Anterior cingulate cortex (tissue), 58 donors: ENCODE measurements at regions not wholly inside any gene's neighbourhood (a gene's known extent, or its start where the extent isn't known, plus 50 kb on each side); places are given as distances from the start of the nearest gene placed in this dataset.
"Not testable (repeated sequence)": the region's sequence is repeated elsewhere in the genome, so short reads cannot be mapped to it uniquely, and the experiment has no call there.

Experiments used
- DNase-seq, 58 donors: peaks; one replicate each; lab custom pipeline; 2025; lab: John Stamatoyannopoulos, UW

DNA sequence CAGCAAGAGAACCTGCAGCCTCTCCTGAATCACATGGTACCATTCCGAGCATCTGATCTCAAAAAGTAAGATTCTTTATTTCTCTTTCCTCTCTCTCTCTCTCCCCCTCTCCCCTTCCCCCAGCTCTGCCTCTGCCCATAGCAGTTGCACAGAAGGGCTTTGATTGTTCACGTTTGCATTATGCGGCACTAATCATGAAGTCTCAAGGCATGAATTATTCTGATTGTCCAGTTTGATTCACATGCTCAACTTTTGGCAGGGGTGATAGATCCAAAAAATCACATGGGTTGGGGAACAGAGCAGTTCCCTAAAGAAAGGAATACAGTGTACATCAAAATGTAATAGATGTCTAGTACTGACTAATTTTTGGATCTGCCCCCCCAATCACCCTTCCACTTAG, 380.0 kb upstream of the SOX9 start:
- peak in 4 of 58 donors; percentile 5 to 28 (median 24) for DNase-seq

DNA sequence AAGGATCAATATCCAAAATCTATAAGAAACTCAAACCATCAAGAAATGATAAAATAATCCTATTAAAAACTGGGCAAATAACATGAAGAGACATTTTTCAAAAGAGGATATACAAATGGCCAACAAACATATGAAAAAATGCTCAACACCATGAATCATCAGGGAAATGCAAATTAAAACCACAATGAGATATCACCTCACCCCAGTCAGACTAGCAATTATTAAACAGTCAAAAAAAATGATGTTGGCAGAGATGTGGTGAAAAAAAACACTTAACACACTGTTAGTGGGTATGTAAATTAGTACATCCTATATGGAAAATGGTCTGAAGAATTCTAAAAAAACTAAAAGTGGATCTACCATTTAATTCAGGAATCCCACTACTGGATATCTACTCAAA, 379.0 kb upstream of the SOX9 start:
- DNase-seq: no peak

DNA sequence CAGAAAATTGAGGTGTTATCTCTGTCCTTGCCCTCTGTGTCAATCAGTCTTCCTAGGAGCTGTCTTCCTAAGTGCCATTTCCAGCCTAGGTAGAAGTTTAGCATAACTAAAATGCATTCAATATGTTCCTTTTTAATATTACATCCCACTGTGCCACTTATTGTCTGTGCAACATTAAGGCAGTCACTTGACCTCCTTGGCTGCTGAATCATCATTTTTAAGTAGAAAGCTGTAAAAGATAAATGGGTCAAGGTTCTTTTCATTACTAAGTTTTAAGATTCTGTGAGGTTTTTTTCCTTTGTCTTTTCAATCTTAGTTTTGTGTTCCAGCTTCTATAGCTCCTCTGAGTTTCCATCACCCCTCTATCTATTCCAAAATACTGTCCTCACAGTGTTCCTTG, 371.9 kb upstream of the SOX9 start:
- no peak for DNase-seq

DNA sequence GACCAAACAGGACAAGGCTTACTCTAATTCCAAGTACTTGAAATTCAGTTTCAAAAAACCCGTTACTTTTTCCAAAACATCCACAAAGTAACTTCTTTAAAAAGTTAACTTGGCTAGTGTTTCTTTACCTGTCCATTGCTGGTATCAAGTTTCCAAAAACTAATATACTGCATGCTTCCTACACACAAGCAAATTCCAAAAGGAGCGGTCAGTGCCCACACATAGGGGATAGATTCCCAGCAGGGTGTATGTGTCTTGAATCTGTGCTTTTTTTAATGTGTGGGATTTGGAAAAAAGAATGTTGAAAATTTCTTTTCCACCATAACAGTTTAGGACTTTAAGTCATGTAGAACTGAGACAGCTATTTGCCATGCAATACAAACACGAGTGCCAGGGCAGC, 367.8 kb upstream of the SOX9 start:
- DNase-seq: no peak

DNA sequence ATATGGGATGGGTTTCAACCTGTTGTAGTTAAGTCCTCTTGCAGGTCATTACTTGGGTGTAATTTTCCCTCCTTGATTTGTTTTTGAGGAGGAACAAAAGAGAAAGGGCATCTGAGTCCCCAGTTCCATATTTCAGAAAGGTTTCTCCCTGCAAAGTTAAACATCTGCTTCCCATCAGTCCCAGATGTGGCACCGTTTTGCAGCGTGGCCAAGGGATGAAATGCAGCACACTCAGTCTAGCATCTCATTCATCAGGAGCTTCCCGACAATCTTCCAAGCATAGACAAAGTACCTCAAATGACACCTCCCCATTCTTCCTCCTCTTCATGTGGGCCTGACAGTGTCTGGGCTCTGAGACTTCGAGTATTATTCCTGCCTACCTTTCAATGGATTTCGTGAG, 363.7 kb upstream of the SOX9 start:
- DNase-seq: no peak

DNA sequence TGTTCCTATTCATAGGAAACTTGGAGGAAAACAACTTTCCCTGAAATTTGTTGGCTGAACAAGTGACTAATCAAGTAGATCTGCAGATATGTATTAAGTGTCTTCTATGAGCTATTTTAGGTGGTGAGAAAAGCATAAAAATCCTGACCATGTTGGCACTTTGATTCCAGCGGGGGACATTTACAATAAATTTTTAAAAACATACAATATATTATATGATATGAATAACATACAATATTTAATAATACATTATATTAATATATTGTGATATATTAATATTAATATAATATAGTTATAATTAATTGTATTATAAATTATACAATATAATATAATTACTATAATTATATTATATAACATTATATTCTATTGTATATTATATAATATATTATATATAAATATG, 362.9 kb upstream of the SOX9 start:
- DNase-seq: no peak

DNA sequence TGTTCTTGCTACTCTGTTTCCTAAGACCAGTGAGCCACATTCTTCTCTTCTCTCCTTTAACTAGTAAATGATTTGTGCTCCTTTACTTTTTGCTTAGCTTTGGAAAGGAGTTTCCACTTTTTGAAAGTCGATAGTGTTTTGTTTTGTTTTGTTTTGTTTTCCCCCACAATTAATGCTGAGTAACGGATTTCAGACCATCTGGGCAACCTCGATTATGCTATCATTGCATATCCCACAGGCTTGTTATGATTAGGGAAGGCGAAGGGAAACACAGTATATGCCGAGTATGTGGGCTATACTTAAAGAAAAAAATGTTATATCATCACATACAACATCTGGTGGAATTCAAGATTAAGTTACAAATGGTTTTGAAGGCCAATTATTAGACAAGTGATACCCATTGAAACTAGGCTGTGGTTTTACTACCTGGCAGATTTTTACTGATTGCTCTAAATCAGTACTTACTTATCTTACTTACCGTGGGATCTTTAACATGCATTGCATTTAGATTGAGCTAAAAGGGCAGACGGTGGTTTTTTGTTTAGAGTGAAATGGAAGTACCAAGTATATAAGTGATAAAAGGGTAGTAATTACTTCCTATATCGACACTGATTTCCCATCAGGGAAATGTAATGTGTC, 361.3 kb upstream of the SOX9 start:
- DNase-seq: no peak

DNA sequence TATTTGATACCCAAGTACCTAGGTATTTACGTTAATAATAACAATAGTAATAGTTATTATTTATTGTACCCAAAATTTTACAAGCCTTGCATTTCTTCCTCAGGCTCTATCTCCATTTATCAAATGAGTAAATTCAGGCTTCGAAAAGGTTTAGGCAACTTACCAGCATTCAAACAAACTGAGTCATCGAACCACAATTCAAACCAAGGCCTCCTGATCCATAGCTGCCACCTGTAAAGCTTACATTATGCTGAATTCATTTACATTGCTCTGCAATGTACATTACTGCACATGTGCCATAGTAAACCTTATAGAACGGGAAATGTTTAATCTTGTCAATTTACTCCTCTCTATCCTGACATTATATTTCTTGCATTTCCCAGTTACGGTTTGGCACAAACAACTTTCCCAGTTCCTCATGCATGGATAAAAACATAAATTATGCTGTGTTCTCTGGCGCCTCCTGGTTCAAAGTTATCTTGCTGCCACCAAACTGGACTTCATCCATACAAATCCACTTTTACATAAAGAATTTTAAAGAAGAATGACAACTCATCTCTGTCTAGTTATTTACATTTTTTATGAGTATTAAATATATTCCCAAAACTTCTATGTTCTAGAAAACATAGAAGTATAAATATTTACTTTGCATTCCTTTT, 360.6 kb upstream of the SOX9 start:
- no peak for DNase-seq

DNA sequence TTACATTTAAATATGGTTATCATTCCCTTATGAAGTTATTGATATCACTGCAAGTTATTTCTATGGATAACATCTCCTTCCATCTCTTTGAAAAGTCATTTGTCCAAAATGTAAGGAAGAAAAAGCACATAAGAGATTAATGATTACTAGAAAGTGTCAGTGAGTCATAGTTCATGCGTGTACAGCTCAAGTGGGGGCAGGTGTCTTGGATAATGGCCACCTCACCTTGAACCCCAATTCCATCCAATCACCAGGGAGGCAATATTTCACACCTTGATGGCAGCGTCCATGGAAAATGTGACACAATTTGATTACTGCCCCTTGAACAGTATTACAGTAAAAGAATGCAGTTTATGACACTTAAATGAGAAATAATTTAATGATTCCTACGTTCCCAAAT, 358.3 kb upstream of the SOX9 start:
- no peak for DNase-seq

DNA sequence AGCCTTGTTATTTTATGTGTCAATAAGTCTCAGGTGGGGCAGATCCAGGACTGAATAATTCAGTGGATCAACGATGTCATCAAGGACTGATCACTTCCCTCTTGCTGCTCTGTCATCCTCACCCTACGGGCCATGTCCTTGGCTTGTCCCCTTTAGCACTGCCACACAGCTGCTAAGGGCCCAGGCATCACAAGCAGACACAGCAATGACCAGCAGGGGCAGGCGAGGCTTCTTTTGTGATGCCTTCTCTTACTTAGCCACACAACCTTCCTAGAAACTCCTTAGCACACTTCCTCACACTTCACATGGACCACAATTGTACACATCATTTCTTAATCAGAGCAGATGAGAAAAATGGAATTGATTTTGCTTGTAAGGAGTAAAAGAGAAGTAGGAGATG, 356.3 kb upstream of the SOX9 start:
- DNase-seq: peak in 3 of 58 donors; percentile 0 to 10 (median 2)

DNA sequence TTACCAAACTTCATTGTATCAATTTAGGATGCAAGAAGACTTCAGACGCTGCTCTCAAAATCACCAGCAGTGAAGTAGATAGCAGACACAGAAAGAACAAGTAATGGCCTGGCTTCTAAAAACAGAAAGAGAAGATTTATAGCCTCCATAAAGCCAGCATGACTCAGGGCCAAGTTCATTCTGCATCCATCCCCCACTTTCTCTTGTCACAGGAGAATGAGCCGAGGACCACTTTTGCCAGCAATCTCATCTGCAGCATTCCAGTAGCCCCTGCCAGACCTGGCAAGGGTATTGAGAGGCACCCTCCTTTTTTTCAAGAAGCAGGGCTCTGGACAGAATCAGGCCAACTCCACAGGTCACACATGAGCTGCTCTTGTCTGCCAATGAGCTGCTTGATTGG, 355.4 kb upstream of the SOX9 start:
- DNase-seq: no peak

DNA sequence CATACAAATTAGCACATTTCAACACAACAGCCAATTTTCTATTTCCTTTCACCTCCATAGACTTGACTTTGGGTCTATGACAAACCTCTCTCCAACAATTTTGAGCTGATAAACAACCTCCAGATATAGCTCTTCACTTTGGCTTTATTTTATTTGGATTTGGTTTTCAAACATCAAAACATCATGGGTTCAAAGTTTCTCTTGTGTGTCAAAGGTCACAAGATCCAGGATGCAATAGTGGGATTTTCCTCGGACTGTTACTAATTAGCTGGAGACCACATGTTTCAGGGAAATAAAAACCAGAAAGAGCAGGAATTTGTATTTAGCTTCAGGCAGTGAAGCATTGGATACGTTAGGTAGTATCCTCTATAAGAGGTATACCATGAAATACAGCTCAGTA, 351.0 kb upstream of the SOX9 start:
- DNase-seq: no peak

DNA sequence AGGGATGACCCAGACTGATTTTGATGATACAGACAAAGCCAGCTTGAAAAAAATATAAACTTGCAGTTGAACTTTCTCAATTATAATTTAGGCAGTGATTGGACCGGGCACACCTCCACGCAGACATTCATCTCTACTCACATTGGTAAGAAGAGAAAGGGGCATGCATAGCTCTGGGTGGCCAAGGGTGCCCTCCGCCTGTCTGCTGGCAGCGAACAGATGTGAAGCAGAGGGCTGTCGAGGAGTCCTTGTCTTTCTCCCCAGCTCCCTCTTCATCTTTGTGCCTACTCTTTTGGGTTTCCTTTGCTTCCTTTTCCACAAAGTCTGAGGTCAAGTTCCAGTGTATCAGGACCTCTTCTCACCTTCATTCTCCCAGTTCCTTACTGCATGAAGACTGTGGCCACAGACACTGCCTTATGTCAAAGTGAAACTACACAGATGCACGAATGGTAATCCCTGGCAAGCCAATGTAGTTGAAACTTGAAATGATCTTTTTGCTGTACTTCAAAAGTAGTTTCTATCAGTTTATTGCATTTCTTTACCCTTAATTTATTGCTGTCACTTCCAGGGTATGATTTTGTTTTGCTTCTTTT, 343.7 kb upstream of the SOX9 start:
- DNase-seq: no peak

DNA sequence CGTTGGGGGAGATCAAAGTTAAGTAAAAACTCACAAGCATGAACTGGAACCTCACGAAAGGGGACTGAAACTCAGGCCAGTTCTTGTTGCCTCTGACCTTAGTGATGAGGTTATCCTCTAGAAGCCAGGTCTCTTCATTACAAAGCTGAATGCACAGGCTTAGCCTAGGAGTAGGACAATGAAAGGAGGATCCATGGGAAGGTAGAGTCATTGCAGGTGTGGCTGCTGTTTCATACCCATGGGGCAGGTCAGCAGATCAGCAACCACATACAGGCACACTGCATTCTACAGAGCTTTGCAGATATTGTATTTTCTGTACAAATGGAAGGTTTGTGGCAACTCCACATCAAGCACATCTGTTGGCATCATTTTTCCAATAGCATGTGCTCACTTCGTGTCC, 341.3 kb upstream of the SOX9 start:
- no peak for DNase-seq

DNA sequence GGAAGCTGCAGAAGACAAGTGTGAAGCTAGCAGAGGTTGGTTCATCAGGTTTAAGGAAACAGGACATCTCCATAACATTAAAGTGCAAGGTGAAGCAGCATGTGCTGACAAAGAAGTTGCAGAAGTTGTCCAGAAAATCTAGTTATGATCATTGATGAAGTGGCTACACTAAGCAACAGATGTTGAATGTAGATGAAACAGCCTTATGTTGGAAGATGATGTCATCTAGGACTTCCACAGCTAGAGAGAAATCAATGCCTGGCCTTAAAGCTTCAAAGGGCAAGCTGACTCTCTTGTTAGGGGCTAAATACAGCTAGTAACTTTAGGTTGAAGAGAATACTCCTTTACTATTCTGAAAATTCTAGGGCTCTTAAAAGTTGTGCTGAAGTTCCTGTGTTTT, 340.2 kb upstream of the SOX9 start:
- DNase-seq: no peak

DNA sequence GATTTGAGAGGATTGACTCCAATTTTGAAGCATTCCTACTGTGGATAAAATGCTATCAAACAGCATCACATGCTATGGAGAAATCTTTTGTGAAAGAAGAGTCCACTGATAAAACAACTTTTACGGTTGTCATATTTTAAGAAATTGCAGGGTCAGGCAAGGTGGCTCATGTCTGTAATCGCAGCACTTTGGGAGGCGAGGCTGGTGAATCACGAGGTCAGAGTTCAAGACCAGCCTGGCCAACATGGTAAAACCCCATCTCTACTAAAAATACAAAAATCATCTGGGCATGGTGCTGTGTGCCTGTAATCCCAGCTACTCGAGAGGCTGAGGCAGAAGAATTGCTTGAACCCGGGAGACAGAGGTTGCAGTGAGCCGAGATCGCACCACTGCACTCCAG, 338.8 kb upstream of the SOX9 start:
- DNase-seq: not testable (repeated sequence)

DNA sequence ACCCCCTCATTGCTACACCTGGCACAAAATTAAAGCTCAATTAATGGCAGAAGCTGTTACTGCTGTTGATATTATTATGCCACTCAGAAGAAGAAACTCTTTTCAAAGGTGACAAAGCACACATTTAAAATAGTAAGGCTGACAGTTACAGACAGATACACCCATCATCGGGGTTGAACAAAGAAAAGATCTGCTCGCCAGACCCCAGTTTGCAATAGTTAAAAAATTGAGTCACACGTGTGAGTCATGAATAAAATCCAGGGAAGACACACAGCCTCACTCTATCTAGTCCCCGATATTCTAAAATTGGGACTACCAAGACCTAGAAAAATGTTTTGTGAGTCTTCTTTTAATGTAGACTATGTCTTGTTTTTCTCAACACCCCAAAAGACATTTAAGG, 330.0 kb upstream of the SOX9 start:
- DNase-seq: no peak

DNA sequence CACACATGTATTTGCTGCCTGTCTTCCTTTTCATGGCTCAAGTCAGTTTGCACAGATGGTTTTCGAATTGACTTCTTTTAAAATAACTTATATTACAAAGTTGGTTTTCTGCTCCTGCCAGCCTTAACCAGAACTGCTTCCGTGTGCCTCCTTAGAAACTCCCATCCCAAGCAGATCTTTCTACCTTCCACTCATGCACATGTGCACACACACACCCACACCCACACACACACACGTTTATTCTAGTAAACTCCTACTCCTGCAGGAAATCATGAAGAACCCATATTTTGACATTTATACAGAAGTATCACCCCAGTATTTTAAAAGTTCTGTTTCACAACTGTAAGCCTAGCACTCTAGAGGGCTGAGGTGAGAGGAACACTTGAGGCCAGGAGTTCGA, 329.5 kb upstream of the SOX9 start:
- DNase-seq: peak in 5 of 58 donors; percentile 1 to 9 (median 3)

DNA sequence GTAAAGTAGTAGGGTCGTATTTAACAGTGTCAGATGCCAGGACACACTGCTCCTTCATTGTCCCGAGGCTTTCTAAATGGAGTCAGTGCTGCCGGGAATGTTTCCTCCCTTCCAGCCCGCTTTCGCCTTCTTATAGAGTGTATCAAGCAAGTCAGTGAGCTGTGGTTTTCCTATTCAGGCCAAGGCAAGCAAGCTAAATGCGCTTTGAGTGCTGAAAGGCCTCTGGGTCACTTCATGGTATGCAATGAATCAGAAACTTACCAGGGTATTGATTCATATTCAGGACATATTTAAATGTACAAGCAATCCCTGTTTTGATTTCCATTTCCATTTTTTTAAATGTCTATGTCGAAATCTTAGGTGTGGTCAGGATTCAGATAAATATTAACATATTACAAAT, 327.9 kb upstream of the SOX9 start:
- peak in 2 of 58 donors; percentile 1 to 3 for DNase-seq

DNA sequence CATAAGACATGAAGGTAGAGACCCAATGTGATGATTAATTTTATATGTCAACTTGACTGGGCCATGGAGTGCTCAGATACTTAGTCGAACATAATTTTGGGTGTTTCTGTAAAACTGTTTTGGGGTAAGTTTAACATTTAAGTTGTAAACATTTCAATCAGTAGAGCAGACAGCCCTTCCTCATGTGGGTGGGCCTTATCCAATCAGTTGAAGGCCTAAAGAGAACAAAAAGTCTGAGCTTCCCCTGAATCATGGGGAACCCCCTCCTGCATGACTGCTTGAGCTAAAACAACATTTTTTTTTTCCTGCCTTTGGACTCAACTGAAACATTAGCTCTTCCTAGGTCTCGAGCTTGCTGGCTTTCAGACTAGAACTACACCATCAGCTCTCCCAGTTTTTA, 327.3 kb upstream of the SOX9 start:
- no peak for DNase-seq

DNA sequence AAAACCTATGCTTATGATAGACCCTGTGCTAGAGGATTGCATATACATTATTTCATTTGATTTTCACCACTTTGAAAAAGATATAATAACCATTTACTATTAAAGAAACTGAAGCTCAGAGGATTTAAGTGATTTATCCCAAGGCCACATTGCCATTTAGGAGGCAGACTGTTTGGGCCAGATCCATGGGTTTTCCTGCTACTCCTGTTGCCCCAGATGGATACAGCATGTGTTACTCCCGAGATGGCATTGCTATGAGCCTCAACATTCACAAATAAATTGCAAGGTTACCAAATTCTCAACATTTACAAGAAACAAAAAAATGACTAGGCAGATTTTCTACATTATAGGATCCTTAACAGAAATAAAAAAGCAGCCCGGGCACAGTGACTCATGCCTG, 322.1 kb upstream of the SOX9 start:
- no peak for DNase-seq

DNA sequence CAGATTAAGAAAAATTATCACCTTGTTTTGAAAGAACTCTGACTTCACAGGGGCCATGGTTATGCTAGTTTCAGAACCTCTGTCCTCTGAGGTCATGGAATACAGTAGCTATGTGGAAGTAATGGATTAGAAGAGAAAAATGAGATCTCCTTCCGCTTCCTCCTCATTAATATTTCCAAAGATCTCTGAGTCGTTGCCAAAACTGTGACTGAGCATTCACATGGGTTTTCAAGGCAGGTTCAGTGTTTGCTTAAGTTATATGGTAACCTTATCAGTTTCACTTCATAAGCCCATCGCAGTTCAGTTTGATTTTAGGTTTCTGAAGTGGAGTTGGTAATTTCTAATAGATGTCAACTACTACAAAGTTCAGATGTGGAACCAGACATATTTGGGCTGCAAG, 321.2 kb upstream of the SOX9 start:
- no peak for DNase-seq
